Left renal cortex interstitium (tissue), 4 donors: ENCODE measurements at regions not wholly inside any gene's neighbourhood (a gene's known extent, or its start where the extent isn't known, plus 50 kb on each side); places are given as distances from the start of the nearest gene placed in this dataset.
"Not testable (repeated sequence)": the region's sequence is repeated elsewhere in the genome, so short reads cannot be mapped to it uniquely, and the experiment has no call there.

Experiments used
- DNase-seq, 4 donors: peaks; one replicate each; pipeline ENCODE4 v3.0.0-alpha.2; 2013; ENCODE audit warnings: low read depth in 4 of 4, low spot score in 2 of 4, missing footprints in 1 of 4

DNA sequence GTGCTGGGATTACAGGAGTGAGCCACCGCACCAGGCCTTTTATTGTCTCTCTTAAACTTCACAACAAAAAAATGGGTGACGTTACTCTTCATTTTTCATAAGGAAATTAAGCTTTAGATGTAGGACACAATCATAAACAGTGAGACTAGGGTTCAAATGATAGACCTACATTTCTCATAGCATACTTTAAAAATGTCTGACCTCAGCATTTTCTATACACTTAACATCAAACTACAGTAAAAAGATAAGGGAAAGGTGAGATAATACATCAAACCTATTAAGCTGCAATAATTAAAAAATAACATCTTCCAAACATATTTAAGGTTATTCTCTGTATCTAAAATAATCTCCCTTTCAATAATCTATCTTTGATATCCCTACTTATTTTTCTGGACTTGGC is 914.2 kb downstream of the FAM181B start:
- no peak for DNase-seq

GRCh38 chr11:81804858-81805257 is 928.8 kb downstream of the FAM181B start:
- DNase-seq, result no peak

- DNase-seq, result no peak
Observed at GRCh38 chr11:81802591-81802990, 931.1 kb downstream of the FAM181B start.

GRCh38 chr11:81792416-81792815 is 941.2 kb downstream of the FAM181B start:
- no peak for DNase-seq

DNA sequence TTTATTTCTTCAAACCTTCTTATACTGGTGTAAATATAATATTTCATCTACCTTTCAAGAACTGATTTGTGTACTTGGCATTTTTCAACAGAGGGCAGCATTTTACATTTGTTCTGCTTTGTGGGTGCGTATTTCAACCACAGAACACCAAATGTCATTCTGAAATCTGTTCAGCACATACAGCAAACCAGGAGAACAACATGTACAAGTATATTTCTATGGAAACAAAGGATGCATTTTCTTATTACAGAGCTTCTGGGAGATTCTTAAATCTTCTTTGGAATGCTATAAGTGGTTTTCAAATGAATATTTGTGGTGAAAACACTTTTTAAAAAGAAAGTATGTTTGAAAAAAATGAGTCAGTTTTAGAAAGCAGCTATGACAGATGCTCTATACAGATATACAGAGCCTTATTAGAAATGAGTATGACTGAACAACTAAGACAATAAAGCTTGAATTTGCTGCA is 946.0 kb downstream of the FAM181B start:
- DNase-seq, result no peak

- no peak for DNase-seq
Observed at GRCh38 chr11:81772166-81772565, 961.5 kb downstream of the FAM181B start.

- DNase-seq, result not testable (repeated sequence)
Observed at GRCh38 chr11:81769906-81770305, 963.8 kb downstream of the FAM181B start.

GRCh38 chr11:81756864-81757595 is 976.6 kb downstream of the FAM181B start:
- DNase-seq, result no peak

- DNase-seq, result no peak
Observed at GRCh38 chr11:81749245-81749644, 984.4 kb downstream of the FAM181B start.

- no peak for DNase-seq
Observed at GRCh38 chr11:81744336-81745116, 989.1 kb downstream of the FAM181B start.

DNA sequence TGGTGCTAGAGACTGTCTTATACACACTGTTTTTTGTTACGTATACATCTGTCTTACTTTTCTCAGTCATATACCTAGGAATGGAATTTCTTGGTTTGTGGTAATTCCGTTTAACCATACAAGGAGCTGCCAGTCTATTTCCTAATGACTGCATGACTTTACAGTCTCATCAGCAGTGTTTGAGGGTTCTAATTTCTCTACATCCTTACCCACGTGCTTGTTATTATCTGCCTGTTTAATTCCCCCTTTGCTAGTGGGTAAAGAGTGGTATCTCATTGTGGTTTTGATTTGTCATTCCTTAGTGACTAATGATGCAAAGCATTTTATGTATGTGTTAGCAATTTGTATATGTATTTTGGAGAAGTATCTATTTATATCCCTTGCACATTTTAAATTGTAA is 1008.0 kb downstream of the FAM181B start:
- no peak for DNase-seq

DNA sequence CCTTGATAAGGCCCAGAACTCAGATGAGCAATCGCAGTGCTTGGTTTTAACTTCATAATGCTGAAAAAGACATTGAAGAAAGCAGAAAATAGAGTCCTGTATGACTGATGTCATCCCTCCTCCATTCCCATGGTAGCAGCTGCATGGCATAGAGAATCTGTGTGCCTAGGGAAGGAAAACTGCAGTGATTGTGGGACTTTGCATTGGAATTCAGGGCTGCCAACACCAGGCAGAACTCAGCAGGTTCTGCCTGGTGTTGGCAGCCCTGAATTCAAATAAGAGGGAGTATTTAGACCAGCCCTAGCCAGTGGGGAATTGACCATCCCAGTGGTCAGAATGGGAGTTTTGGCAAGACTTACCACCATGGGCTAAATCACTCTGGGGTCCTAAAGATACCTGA is 1016.0 kb downstream of the FAM181B start:
- no peak for DNase-seq

DNA sequence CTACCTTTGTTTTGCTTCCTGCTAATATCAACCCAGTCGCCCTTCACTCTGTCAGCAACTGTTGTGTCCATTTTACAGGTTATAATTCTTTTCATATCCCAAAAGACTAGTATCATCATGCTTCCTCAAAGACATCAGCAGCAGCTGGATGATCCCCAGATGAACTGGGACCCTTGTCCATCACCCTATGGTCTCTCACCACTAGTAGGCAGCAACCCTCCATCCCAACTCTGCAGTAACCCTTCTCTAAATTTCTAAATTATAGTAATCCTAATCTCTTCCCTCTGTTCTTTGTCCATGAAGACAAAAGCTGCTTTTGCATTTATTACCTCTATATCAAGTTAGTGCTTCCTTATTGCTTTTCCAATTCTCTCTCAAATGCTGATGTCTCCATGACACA is 1025.8 kb downstream of the FAM181B start:
- no peak for DNase-seq

GRCh38 chr11:81705283-81705682 is 1028.4 kb downstream of the FAM181B start:
- no peak for DNase-seq

- no peak for DNase-seq
Observed at GRCh38 chr11:81700076-81700475, 1033.6 kb downstream of the FAM181B start.

DNA sequence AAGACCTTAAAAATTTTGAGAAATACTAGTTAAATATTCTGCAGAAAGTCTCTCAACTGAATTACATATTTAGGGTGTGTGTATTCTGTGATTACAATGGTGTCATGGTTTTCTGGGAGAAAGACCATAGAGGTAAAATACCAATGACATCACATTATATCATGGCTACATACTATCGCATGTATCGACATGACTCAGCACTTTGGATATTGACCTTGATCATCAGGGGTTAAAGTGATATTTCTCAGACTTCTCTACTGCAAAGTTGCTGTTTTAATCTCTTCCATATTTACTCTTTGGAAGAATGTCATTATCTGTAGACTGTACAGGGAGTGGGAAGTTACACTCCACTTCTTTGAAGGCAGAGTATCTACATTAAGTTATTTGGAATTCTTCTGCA is 1046.6 kb downstream of the FAM181B start:
- DNase-seq, result no peak

GRCh38 chr11:81674211-81674610 is 1059.5 kb downstream of the FAM181B start:
- DNase-seq, result no peak

DNA sequence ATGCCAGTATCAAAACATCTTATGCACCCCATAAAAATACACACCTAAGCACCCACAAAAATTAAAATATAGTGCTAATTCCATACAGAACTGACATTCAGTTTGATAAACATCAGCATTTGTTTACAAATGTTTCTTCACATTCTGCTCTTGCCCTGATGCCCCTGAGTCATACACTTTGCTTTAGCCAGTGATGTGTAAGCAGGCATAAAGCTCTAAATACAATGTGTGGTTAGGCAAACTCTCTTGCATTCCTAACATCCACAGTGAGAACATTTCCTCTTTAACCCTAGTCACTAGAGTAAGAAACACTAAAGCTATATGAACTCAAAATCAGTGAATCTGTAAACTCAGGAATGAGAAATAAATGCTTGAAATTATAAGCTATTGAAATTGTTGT is 1060.7 kb downstream of the FAM181B start:
- no peak for DNase-seq

GRCh38 chr11:81669935-81670543 is 1063.6 kb downstream of the FAM181B start:
- DNase-seq, result no peak

DNA sequence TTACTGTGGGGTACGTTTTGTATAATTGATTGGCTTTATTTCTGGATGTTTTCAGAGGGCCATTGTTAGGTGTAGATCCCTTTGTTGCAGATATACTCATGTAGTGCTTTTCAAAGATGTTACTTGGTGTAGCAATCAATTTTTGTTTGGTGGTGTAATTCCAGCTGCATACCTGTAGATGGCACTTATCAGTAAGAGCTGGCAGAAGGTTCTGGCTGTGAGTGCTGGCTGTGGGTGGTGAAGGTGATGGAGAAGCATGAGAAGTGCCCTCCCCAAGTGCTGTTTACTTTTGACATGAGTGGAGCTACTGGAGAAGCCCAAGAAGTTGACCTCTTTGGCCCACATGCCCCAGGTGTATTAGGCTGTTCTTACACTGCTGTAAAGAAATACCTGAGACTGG is 1074.9 kb downstream of the FAM181B start:
- no peak for DNase-seq

GRCh38 chr11:81655351-81655750 is 1078.3 kb downstream of the FAM181B start:
- no peak for DNase-seq

DNA sequence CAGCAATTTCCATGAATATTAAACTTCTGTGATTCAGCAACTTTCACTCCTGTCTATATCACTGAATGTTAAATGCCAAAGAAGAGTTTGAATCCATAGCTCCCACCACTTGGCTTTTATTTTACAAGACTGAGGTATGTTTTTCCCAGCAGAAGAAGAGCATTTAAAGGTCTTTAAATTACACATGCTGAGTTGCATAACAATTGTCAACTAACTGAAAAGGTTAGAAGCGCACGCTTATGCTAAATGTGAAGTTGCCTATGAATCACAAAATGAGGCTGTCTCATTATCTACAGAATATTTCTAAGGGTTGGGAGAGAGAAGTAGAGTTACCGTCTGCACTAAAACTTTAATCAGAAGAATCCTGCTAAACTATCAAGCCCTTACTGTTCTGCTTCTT is 1086.3 kb downstream of the FAM181B start:
- no peak for DNase-seq
